ENCODE measurements at regions not wholly inside any gene's neighbourhood (a gene's known extent, or its start where the extent isn't known, plus 50 kb on each side); places are given as distances from the start of the nearest gene placed in this dataset.
"Not testable (repeated sequence)": the region's sequence is repeated elsewhere in the genome, so short reads cannot be mapped to it uniquely, and the experiment has no call there.

DNA sequence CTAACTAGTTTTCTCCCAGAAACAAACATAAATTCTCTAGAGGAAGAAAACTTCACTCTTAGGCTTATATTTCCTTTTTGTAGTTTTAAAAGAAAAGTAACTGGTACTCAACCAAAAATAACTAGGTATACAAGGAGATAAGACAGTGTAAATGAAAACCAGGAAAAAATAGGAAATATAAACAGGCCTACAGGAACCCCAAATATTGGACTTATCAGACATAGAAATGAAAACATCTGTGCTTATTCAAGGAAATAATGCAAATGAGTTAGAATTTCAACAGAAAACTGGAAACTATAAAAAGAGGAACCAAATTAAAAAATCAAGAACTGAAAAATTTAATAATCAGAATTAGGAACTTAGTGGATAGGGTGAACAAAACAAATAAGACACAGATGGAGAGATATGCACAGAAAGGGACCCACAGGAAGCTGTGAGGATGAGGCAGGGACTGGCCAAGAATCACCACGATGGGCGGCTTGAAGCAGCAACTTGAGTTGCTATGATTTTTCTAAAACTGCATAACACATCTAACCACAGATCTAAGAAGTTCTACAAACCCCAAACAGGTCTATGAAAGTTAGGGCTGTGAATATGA is 67.5 kb upstream of the ACTRT2 start:
- no peak for DNase-seq

DNA sequence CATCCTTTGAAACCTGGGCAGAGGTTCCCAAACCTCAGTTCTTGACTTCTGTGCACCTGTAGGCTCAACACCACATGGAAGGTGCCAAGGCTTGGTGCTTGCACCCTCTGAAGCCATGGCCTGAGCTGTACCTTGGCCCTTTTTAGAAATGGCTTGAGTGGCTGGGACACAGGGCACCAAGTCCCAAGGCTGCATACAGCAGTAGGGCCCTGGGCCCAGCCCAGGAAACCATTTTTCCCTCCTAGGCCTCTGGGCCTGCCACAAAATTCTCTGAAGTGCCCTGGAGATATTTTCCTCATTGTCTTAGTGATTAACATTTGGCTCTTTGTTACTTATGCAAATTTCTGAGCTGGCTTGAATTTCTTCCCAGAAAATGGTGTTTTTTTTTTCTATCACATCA is 65.6 kb upstream of the ACTRT2 start:
- no peak for DNase-seq

DNA sequence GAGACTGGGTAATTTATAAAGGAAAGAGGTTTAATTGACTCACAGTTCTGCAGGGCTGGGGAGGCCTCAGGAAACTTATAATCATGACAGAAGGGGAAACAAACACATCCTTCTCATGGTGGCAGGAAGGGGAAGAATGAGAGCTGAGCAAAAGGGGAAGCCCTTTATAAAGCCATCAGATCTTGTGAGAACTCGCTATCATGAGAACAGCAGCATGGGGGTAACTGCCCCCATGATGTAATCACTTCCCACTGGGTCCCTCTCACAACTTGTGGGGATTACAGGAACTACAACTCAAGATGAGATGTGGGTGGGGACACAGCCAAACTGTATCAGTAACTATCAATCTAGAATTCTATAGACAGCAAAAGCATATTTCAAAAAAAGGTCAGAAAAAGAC is 64.7 kb upstream of the ACTRT2 start:
- DNase-seq = no peak

DNA sequence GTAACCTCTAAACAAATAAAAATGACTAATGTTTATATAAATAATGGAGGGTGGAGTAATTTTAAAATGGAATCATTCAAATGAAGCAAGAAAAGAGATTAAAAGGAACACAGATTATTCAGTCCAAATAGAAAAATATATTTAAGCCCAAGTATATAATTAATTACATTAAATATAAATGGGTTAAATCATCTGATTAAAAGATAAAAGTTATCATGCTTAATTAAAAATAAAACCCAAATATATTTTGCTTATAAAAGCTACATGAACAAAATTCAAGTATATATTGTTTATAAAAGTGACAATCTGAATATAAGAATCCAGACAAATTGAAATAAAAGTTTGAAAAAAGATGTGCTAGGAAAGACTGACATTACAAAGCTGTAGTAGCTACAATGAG is 63.9 kb upstream of the ACTRT2 start:
- no peak for DNase-seq

DNA sequence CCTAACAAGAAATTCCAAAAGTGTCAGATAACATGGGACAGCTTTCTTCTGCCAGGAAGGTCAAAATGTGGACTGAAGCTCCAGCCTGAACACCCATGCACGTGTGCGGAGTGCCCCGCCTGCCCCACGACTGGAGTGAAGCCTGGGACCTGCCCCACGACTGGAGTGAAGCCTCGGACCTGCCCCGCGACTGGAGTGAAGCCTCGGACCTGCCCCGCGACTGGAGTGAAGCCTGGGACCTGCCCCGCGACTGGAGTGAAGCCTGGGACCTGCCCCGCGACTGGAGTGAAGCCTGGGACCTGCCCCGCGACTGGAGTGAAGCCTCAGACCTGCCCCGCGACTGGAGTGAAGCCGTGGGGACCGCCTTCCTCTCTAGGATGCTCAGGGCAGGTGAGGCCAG is 61.4 kb upstream of the ACTRT2 start:
- not testable (repeated sequence) for DNase-seq

DNA sequence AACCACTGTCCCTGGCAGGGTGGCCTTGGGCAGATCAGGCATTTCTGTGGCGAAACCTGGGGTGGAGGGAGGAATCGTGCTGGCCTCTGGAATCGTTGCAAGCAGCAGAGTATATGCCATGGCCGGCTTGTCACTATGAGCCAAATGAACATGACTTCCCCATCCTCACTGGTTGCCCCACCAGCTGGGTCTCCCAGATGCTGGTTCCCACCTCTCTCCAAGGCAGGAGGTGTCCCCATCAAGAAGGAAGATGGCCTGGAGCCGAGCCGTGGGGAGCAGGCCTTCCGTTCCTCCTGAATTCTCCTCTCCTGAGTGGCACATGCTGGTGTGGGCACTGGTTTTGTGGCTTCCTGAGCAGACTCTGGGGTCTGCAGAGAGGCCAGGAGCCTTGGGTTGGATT is 60.2 kb upstream of the ACTRT2 start:
- no peak for DNase-seq

DNA sequence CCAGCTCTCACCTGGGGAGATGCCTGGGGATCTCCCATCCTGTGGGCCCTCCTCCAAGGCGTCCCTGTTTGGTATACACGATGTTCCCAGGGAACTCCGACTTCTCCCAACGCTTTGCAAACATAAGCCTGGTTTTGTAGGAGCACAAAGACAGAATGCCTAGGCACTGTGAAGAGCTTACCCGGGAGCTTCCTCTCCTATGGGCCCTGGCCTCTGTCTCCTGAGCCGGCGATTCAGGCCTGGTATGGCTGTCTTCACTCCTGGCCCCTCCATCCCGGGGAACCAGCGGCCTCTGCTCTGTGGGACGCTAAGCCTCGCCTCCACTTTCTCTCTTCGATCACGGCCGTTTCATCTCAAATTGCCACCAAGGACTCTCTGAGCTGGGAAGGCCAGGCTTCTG is 59.6 kb upstream of the ACTRT2 start:
- no peak for DNase-seq

DNA sequence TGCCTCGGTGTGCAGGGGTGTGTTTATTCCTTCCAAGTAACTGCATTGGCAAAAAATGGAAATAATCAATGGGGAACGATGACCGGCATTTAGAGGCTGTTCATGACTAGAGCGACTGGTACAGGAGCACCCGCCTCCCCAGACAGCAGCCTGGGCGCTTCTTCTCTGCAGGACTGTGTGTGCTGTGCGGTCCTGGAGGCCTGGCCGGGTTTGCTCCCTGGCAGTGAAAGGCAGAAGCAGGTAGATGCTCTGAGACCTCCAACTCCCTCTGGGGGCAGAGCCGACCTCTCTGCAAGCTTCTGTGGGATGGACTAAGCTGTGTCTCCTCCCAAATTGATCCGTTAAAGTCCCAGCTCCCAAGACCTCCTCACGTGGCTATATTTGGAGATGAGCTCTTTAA is 59.2 kb upstream of the ACTRT2 start:
- no peak for DNase-seq

DNA sequence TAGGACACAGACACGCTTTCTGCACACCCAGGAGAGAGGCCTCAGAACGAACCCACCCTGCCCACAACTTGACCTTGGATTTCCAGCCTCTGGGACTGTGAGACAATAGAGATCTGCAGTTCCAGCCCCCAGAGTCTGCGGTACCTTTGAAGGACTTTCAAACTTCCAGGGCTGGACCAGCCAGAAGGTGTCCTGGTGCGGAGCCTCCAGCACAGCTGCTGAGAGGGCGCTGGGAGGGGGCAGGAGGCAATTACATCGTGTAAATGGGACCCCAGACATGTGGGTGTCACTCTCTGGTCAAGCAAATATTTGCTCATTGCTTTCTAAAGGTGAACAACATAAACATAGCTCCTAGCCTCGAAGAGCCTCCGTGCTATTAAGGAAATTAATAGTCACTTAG is 58.7 kb upstream of the ACTRT2 start:
- DNase-seq = no peak

DNA sequence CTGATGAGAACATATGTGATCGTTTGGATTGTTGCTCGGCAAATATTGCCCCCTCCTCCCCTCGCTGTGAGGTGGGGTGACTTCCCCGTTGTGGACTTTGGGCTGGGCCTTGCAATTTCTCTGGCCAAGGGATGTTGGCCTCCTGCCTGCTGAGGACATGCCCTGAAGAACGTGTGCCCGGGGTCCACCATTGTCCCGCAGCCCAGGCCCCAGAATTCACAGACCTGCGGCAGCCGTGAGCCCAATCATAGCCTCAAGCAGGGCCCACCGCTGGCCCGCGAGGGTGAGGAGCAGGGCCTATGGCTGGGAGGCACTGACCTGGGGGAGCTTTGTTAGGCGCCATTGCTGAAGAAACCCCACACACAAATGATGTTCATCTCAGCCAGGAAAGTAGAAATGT is 58.3 kb upstream of the ACTRT2 start:
- DNase-seq = no peak

DNA sequence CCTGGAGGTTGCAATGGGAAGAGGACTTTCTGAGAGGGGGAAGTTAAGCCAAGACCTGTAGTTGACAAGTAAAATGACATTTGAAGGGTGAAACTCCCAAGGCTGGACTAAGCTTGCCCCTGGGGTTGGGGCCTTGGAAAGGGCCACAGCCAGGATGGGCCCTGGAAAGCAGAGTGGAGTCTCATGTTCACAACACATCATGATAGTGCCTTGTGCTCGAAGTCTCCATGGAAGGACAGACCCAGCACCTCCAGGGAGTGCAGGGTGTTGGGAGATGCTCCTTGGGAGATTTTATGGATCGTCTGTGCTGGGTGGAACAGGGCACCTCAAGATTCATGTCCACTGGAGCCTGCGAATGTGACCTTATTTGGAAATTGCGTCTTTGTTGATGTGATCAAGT is 55.6 kb upstream of the ACTRT2 start:
- no peak for DNase-seq

DNA sequence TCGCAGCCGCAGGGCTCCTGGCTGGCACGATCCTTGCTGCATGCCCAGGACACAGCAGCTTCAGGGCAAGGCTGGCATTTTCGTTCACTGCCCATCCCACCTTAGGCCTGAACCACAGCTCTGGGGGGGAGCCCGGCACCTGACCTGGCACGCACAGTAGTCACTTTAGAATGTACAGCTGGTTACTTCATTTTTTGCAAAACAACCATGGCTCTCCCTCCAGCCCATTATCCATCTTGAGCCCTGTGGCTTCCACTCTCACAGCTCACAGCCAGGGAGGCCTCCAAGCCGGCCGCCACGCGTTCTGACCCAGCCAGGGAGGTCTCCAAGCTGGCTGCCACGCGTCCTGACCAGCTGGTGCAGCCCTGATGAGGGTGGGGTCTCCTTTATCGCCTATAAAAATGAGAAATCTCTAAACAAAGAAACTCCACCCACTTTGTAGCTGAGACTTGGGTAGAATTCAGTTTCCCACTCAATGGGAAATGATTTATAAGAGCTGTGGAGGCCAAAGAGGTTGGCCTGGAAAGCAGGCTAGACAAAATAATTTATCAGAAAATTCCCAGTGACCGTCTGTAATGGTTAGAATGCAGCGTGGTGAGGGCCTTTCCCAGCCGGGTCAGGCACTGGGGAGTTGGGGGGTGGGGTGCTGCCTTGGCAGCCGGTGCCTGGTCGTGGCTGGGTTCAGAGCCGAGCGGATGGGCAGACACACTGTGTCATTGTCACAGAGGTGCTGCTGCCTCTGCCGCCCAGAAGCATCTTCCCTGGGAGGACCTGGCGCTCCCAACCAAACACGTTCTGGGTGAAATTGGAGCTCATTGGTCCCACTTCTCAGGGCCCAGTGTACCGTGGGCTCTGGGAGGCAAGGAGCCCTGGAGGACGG is 54.6 kb upstream of the ACTRT2 start:
- DNase-seq = no peak

DNA sequence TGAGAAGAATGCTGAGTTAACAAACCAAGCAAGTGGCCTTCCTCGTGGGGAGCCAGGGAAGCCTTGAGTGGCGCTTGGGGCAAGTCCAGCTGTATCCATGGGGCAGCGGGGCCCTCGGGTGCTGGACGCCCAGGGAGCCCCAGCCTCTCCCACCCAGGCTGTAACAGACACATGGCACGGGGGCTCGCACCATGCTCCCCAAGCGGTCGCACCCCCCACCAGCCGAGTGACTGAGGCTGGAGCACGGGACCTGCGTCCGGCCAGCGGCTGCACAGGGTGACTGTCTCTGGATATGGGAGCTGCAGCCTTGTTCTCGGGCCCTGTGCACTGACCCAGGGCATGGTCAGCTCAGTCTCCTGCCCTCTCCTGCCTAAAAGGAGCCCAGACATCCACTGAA is 53.9 kb upstream of the ACTRT2 start:
- no peak for DNase-seq

DNA sequence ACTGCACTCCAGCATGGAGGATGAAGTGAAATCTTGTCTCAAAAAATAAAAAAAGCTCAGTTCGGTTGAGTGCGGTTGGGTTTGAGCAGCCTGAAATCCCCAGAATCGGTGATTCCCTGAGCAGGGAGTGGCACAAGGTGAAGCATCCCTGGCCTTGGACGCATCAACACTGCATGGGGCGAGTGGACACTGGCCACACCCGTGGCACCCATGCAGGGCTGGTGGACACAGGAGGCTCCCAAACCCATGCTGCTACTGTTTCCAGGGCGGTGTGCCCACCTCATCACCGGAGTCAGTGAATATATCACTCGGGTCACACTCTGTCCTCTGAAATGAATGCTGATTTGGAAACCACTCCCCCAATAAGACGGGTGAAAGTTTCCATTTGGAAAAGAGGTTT is 53.4 kb upstream of the ACTRT2 start:
- no peak for DNase-seq

DNA sequence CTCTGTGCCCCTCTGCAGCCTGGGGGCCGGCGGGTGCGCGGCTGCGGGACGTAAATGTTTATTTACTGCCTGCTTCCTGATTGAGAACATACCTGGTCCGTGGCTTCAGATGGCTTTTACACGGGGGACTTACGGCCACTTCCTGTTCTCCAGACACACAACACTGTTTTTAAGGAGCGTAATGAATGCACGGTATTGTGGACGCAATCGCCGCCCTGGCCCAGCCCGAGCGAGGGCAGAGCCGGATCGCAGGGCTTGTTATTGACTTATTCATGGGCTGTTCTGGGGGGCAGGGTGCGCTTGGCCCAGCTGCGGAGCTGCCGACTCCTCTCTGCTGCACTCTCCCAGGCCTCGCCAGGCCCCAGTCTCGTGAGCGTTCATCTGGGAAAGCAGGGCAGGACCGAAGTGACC is 52.8 kb upstream of the ACTRT2 start:
- DNase-seq = no peak

DNA sequence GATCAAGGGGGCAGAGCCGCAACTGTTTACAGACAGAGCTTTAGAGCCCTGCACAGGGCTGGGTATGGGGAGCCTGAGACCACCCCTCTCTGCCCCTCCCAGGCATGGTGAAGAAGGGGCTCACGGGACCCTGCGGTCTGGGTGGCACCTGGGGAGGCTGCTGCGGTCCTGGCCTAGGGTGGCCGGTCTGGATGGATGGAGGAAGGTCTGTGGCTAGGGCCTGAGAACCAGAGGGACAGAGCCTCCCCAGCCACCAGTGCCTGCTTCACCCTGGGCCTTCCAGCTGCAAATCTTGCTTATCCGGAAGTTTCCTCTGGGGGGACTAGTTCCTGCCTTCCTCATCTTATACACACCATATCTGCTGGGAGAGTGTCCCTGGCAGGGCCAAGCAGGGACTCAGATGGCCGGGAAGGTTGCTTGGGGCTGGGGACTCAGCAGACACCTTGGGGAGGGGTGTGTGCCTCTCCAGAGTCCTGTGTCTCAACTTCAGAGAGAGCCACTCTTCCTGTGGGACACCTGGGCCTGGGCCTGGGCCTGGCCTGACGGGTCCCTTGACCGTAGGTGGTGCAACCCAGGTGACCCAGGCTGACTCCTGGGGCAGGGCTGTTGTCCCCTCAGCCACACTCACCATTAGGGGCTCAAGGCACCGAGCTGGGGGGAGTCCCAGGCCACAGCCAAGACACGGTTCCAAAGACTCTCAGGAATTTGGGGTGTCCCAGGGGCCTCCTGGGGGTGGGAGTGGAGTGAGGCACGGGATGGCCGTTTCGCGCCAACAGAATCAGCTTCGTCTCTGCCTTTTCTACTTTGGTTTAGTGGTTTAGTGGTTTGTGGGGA is 52.0 kb upstream of the ACTRT2 start:
- no peak for DNase-seq

DNA sequence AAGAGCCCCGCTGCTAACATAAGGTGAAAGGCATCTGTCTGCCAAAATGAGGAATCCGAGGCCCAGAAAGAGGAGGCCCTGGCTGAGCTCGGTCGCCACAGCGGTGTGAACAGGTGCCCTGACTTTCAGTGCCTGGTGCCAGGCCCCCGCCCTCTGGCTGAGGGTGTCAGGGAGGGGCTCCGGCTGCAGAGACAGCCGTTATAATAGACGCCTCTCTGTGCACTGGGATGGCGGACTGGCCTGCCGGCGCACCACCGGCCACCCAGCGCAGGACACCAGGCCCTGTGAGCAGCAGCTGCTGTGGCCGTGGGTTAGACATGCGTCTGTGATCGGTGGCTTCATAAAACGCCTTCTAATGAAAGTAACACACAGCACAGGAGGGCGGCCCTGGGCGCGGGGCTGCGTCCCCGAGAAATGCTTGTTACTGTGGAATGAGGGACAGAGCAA is 51.4 kb upstream of the ACTRT2 start:
- no peak for DNase-seq

DNA sequence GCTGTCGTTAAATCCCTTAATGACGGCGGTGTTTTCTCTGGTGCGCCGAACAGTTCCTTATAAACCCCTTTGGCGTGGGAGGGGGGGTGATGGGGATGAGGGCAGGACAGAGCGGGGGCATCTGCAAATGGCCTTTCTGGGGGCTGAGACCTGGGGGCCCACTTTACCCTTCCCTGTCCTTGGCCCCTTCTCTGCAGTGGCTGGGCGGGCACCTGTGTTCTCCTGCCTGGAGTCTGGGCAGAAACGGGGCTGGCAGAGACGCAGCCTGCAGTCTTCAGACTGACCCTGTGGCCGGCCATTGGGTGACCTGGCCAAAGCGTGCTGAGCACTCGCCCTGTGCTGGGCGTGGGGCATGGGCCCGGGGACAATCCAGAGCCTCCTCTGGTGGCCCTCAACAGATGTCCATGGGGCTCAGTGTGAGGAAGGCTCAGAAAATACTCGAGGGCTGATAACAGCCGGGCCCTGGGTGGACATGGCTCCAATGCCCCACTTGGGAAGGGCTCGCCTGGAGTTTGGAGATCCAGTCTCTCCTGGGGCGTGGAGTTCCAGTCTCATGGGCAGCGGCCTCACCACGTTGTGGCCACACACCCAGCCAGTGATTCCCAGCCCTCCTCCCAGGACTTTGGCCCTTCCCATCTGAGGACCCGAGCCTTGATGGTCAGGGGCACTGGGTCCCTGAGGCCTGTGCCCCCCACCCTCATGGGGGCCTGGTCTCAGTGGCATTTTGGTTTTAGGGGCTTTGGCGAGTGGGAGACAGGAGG is 50.8 kb upstream of the ACTRT2 start:
- no peak for DNase-seq

DNA sequence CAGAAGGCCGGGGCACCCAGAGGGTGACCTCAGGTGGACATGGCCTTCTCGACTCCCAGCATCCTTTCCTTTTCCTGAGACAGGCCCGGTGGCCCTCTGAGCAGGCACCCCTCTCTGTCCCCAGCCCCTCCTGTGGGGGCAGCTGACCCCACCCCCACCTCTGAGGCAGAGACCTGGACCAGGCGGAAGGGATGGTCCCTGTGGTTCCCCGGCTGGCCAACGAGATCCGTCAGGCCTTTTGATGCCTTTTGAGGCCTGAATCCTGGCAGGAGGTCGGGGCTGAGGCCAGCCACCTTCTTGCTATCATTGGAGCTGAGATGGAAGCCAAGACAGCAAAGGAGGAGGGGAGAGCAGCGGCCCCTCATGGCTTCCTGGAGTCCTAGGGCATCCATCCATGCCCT is 50.2 kb upstream of the ACTRT2 start:
- DNase-seq = no peak
